Prostate gland (tissue), 2 donors: ENCODE measurements at regions not wholly inside any gene's neighbourhood (a gene's known extent, or its start where the extent isn't known, plus 50 kb on each side); places are given as distances from the start of the nearest gene placed in this dataset.

Experiments used
- DNase-seq: peaks from one replicate; pipeline ENCODE4 v3.0.0-alpha.2; 2019; ENCODE audit warnings: low spot score
- H3K27ac ChIP-seq, 2 donors: fragments of 200-600 bp; sonication (generic); 2 replicates each; pipeline ENCODE4 v1.5.1; 2017 to 2019
- H3K27me3 ChIP-seq: fragments of 200-600 bp; sonication (generic); replicated peaks from 2 replicates; pipeline ENCODE4 v1.5.1; 2019; ENCODE audit not compliant: insufficient read depth
- H3K36me3 ChIP-seq, 2 donors: fragments of 200-600 bp; sonication (generic); 1 replicate in 1 of 2; 2 replicates in 1 of 2; pipeline versions ENCODE4 v1.5.1 to v1.8.1; 2017 to 2019
- H3K4me1 ChIP-seq: fragments of 200-600 bp; sonication (generic); replicated peaks from 2 replicates; pipeline ENCODE4 v1.5.1; 2019
- H3K4me3 ChIP-seq, 2 donors: fragments of 200-600 bp; sonication (generic); 2 replicates each; pipeline ENCODE4 v1.5.1; 2017 to 2019
- H3K9me3 ChIP-seq: fragments of 200-600 bp; sonication (generic); 2 replicates; pipeline ENCODE4 v1.5.1; 2017
- POLR2A ChIP-seq: fragments of 450-650 bp; IDR thresholded peaks from one replicate; pipeline ENCODE4 v1.6.1; 2016; ENCODE audit warnings: antibody characterized with exemption, mild to moderate bottlenecking
- POLR2AphosphoS5 ChIP-seq: sonication (generic); formaldehyde crosslinking; IDR thresholded peaks from one replicate; pipeline ENCODE4 v1.6.1; 2017; ENCODE audit warnings: antibody characterized with exemption
- WGBS: methylation state at CpG from one replicate; pipeline ENCODE4 v1.1.5; 2018; 5-methylcytosine and 5-hydroxymethylcytosine counted together
- intact Hi-C: fragments of 100-400 bp; cut with DNase I; formaldehyde crosslinking; loops from one replicate; pipeline ENCODE4 v1.14.2; 2022
- TF ChIP-seq, protein P1 (sequence below), 4 experiments: fragments of 200-600 bp in 2 of 4; fragments of 450-650 bp in 2 of 4; sonication (generic) in 2 of 4; IDR thresholded peaks; 1 replicate in 3 of 4; 2 replicates in 1 of 4; pipeline ENCODE4 v1.5.1; 2016 to 2019; ENCODE audit warnings: antibody characterized with exemption in 4 of 4, mild to moderate bottlenecking in 2 of 4, moderate library complexity in 2 of 4

DNA sequence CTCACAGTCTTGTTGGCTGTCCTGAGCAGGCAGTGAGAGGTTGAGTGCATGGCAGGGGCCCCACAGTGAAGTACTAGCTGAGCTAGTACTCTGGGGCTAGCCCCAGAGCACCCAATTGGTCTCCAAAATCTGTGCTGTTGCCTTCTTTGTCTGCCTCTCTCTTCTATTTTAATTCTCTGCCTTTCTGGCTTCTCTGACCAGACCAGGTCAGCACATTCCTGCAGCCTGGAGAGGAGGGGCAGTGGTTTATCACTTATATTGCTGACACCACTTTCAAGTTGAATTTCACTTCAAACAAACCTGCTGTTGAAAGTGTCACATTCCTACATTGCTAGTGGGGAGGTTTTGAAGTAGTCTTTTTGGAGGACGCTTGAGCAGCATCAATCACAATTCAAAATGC lies 628.7 kb downstream of the PTPRU start:
- Histone ChIP-seq H3K27me3 (no peaks in the 10 kb centered on the region), H3K4me1 (no peaks in the 10 kb centered on the region), H3K36me3 (no peaks in the 10 kb centered on the region), H3K9me3 (no peaks in the 10 kb centered on the region), H3K4me3 (no peak overlapping the region), H3K27ac (no peak overlapping the region)
- intact Hi-C loops = no loop called here
- 13% methylated on average over 1 of the region's 1 CpG for WGBS
- no peak for DNase-seq
- TF ChIP-seq, protein P1, sequence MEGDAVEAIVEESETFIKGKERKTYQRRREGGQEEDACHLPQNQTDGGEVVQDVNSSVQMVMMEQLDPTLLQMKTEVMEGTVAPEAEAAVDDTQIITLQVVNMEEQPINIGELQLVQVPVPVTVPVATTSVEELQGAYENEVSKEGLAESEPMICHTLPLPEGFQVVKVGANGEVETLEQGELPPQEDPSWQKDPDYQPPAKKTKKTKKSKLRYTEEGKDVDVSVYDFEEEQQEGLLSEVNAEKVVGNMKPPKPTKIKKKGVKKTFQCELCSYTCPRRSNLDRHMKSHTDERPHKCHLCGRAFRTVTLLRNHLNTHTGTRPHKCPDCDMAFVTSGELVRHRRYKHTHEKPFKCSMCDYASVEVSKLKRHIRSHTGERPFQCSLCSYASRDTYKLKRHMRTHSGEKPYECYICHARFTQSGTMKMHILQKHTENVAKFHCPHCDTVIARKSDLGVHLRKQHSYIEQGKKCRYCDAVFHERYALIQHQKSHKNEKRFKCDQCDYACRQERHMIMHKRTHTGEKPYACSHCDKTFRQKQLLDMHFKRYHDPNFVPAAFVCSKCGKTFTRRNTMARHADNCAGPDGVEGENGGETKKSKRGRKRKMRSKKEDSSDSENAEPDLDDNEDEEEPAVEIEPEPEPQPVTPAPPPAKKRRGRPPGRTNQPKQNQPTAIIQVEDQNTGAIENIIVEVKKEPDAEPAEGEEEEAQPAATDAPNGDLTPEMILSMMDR (IDR thresholded peaks at IDR 0.05) = no peak
- TF ChIP-seq POLR2A (no peak), POLR2AphosphoS5 (no peak)

- H3K27me3 ChIP-seq = no peaks in the 10 kb centered on the region
- H3K36me3 ChIP-seq = no peaks in the 10 kb centered on the region
- 71% methylated on average over 5 of the region's 5 CpGs for WGBS
- no peaks in the 10 kb centered on the region for H3K4me1 ChIP-seq
- DNase-seq = no peak
- H3K4me3 ChIP-seq = no peak overlapping the region
- intact Hi-C loops = no loop called here
- TF ChIP-seq, protein P1 (IDR thresholded peaks at IDR 0.05) = no peak
- TF ChIP-seq POLR2A (no peak), POLR2AphosphoS5 (no peak)
- H3K27ac ChIP-seq = no peak overlapping the region
- no peaks in the 10 kb centered on the region for H3K9me3 ChIP-seq
These were observed 628.2 kb downstream of the PTPRU start for GRCh38 chr1:29864431-29865022.

- intact Hi-C loops = no loop called here
- no peaks in the 10 kb centered on the region for H3K36me3 ChIP-seq
- H3K27me3 ChIP-seq = no peaks in the 10 kb centered on the region
- DNase-seq = no peak
- no peaks in the 10 kb centered on the region for H3K4me1 ChIP-seq
- no peak overlapping the region for H3K4me3 ChIP-seq
- no peaks in the 10 kb centered on the region for H3K9me3 ChIP-seq
- TF ChIP-seq POLR2AphosphoS5 = no peak
- TF ChIP-seq, protein P1 (IDR thresholded peaks at IDR 0.05) = no peak
- no peak for TF ChIP-seq POLR2A
- WGBS = 77% methylated on average over 1 of the region's 1 CpG
- H3K27ac ChIP-seq = no peak overlapping the region
These were observed 625.6 kb downstream of the PTPRU start for GRCh38 chr1:29861922-29862321.

GRCh38 chr1:29861446-29861845 lies 625.1 kb downstream of the PTPRU start:
- no peak overlapping the region for H3K27ac ChIP-seq
- DNase-seq = no peak
- no peak overlapping the region for H3K4me3 ChIP-seq
- TF ChIP-seq, protein P1 (IDR thresholded peaks at IDR 0.05) = no peak
- TF ChIP-seq POLR2A (no peak), POLR2AphosphoS5 (no peak)
- H3K4me1 ChIP-seq = no peaks in the 10 kb centered on the region
- H3K36me3 ChIP-seq = no peaks in the 10 kb centered on the region
- intact Hi-C loops = no loop called here
- H3K9me3 ChIP-seq = no peaks in the 10 kb centered on the region
- 100% methylated on average over 1 of the region's 1 CpG for WGBS
- H3K27me3 ChIP-seq = no peaks in the 10 kb centered on the region

DNA sequence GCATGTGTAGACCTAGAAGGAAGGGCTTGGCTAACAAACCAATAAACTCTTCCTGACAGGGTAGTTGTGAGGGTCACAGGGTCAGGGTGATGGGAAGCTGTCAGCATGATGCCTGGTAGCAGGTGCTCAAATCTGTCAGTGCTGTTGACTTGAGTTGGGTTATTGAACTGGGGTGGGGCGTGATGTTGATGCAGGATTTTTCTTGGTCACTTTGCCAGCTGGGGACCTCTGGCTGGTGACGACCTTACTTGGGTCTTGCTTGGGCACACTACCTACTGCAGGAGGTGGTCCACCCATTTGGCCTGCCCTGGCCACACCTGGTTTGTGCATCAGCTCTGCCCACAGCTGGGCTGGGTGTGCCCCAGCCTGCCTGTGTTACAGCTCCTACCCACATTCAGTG lies 624.4 kb downstream of the PTPRU start:
- Histone ChIP-seq H3K27ac (no peak overlapping the region), H3K36me3 (no peaks in the 10 kb centered on the region), H3K9me3 (no peaks in the 10 kb centered on the region), H3K27me3 (no peaks in the 10 kb centered on the region), H3K4me3 (no peak overlapping the region), H3K4me1 (no peaks in the 10 kb centered on the region)
- no peak for DNase-seq
- WGBS = 90% methylated on average over 2 of the region's 2 CpGs
- intact Hi-C loops = no loop called here
- TF ChIP-seq, protein P1 (IDR thresholded peaks at IDR 0.05) = no peak
- TF ChIP-seq POLR2A (no peak), POLR2AphosphoS5 (no peak)
